GM23338 (cell line): ENCODE measurements at regions not wholly inside any gene's neighbourhood (a gene's known extent, or its start where the extent isn't known, plus 50 kb on each side); places are given as distances from the start of the nearest gene placed in this dataset.

Experiments
- ATAC-seq: fragments of 200-7000 bp; cut with Tn5 transposase; 3 replicates; pipeline ENCODE4 v1.9.1; 2020
- DNase-seq: peaks from one replicate; pipeline ENCODE4 v3.0.0-alpha.2; 2015; ENCODE audit warnings: low spot score
- H2AFZ ChIP-seq: fragments of 200-600 bp; sonication (generic); 2 replicates; pipeline ENCODE4 v1.8.0; 2016; ENCODE audit warnings: antibody characterized with exemption, mild to moderate bottlenecking, moderate library complexity
- H3F3A ChIP-seq: fragments of 200-600 bp; sonication (generic); replicated peaks from 2 replicates; pipeline ENCODE4 v1.8.0; 2017; ENCODE audit warnings: antibody characterized with exemption, mixed run types, low read depth
- H3K27ac ChIP-seq: fragments of 200-600 bp; sonication (generic); 2 replicates; pipeline ENCODE4 v1.6.1; 2016; ENCODE audit warnings: low read depth
- H3K27me3 ChIP-seq: fragments of 200-600 bp; sonication (generic); 2 replicates; pipeline ENCODE4 v1.8.0; 2016; ENCODE audit warnings: mild to moderate bottlenecking, mixed run types, moderate library complexity; ENCODE audit not compliant: insufficient read depth
- H3K36me3 ChIP-seq: fragments of 200-600 bp; sonication (generic); 2 replicates; pipeline ENCODE4 v1.8.0; 2016; ENCODE audit warnings: mild to moderate bottlenecking; ENCODE audit not compliant: insufficient read depth
- H3K4me1 ChIP-seq: fragments of 200-600 bp; sonication (generic); 2 replicates; pipeline ENCODE4 v1.8.0; 2016; ENCODE audit warnings: mild to moderate bottlenecking, moderate library complexity; ENCODE audit not compliant: insufficient read depth
- H3K4me2 ChIP-seq: fragments of 200-600 bp; sonication (generic); 2 replicates; pipeline ENCODE4 v1.7.1; 2017; ENCODE audit warnings: mixed run types
- H3K4me3 ChIP-seq: fragments of 200-600 bp; sonication (generic); 2 replicates; pipeline ENCODE4 v1.6.1; 2016; ENCODE audit warnings: mixed run types
- H3K79me2 ChIP-seq: fragments of 200-600 bp; sonication (generic); replicated peaks from 2 replicates; pipeline ENCODE4 v1.8.0; 2017; ENCODE audit warnings: mild to moderate bottlenecking; ENCODE audit not compliant: insufficient read depth
- H3K9me2 ChIP-seq: fragments of 200-600 bp; sonication (generic); 2 replicates; pipeline ENCODE4 v1.8.0; 2017; ENCODE audit not compliant: insufficient read depth
- H4K20me1 ChIP-seq: fragments of 200-600 bp; sonication (generic); replicated peaks from 2 replicates; pipeline ENCODE4 v1.8.0; 2017; ENCODE audit warnings: mild to moderate bottlenecking; ENCODE audit not compliant: insufficient read depth
- H3K27ac Mint-ChIP-seq: 2 replicates; pipeline ENCODE4 v1.8.0; 2020; ENCODE audit warnings: inconsistent platforms, mild to moderate bottlenecking, moderate library complexity, mixed read lengths
- H3K27me3 Mint-ChIP-seq: 3 replicates; pipeline ENCODE4 v1.8.0; 2022; ENCODE audit warnings: low read depth, mild to moderate bottlenecking, moderate library complexity, mixed read lengths, inconsistent platforms; ENCODE audit not compliant: insufficient read depth, poor library complexity
- H3K36me3 Mint-ChIP-seq: 3 replicates; pipeline ENCODE4 v1.8.0; 2021; ENCODE audit warnings: low read depth, mild to moderate bottlenecking, inconsistent platforms, moderate library complexity, mixed read lengths
- H3K4me1 Mint-ChIP-seq: 3 replicates; pipeline ENCODE4 v1.8.0; 2020; ENCODE audit warnings: mild to moderate bottlenecking, inconsistent platforms, mixed read lengths
- H3K4me3 Mint-ChIP-seq: 3 replicates; pipeline ENCODE4 v1.8.0; 2021; ENCODE audit warnings: moderate library complexity, mild to moderate bottlenecking, inconsistent platforms, mixed read lengths
- H3K9me3 Mint-ChIP-seq: 3 replicates; pipeline ENCODE4 v1.8.0; 2020; ENCODE audit warnings: moderate library complexity, mild to moderate bottlenecking, inconsistent platforms, mixed read lengths
- CREB1 ChIP-seq: fragments of 250-450 bp; sonication (Bioruptor Pico); IDR thresholded peaks from 2 replicates; pipeline ENCODE4 v1.5.0; 2020; ENCODE audit warnings: low read depth, mild to moderate bottlenecking, moderate library complexity
- ETS1 ChIP-seq: IDR thresholded peaks from 2 replicates; pipeline ENCODE4 v1.6.1; 2016; ENCODE audit warnings: antibody characterized with exemption
- EZH2 ChIP-seq: fragments of 200-600 bp; sonication (generic); IDR thresholded peaks from one replicate; pipeline ENCODE4 v1.8.0; 2017; ENCODE audit warnings: antibody characterized with exemption, mild to moderate bottlenecking, low read depth; ENCODE audit not compliant: unreplicated experiment
- EZH2phosphoT487 ChIP-seq: fragments of 200-600 bp; sonication (generic); IDR thresholded peaks from one replicate; pipeline ENCODE4 v1.8.1; 2018; ENCODE audit warnings: antibody characterized with exemption; ENCODE audit not compliant: unreplicated experiment
- JUNB ChIP-seq: IDR thresholded peaks from one replicate; pipeline ENCODE4 v1.6.1; 2016; ENCODE audit warnings: antibody characterized with exemption; ENCODE audit not compliant: unreplicated experiment
- NANOG ChIP-seq: IDR thresholded peaks from 2 replicates; pipeline ENCODE4 v1.6.1; 2016; ENCODE audit warnings: antibody characterized with exemption, borderline replicate concordance
- POLR2AphosphoS5 ChIP-seq: IDR thresholded peaks from 2 replicates; pipeline ENCODE4 v1.6.1; 2016; ENCODE audit warnings: antibody characterized with exemption, low read depth
- REST ChIP-seq: IDR thresholded peaks from one replicate; pipeline ENCODE4 v1.6.1; 2018; ENCODE audit warnings: antibody characterized with exemption; ENCODE audit not compliant: unreplicated experiment
- STAT1 ChIP-seq: IDR thresholded peaks from one replicate; pipeline ENCODE4 v1.6.1; 2016; ENCODE audit warnings: antibody characterized with exemption; ENCODE audit not compliant: unreplicated experiment
- ZNF114 ChIP-seq: fragments of 250-450 bp; sonication (Bioruptor Pico); IDR thresholded peaks from 2 replicates; pipeline ENCODE4 v1.5.0; 2020; ENCODE audit warnings: mild to moderate bottlenecking, moderate library complexity
- ZNF331 ChIP-seq: fragments of 250-450 bp; sonication (Bioruptor Pico); IDR thresholded peaks from 2 replicates; pipeline ENCODE4 v1.5.0; 2020; ENCODE audit warnings: low read depth, mild to moderate bottlenecking, moderate library complexity
- ZNF462 ChIP-seq: fragments of 250-450 bp; sonication (Bioruptor Pico); IDR thresholded peaks from 2 replicates; pipeline ENCODE4 v1.5.0; 2020; ENCODE audit warnings: mild to moderate bottlenecking, moderate library complexity

GRCh38 chr18:60888071-60888624 lies 445.1 kb upstream of the CDH20 start (continued):
- no peak for TF ChIP-seq ETS1
- no peak for TF ChIP-seq EZH2

- Histone ChIP-seq H3K9me2 (0 out of 2 replicates have a peak, but pooled peaks cover 7% of the 10 kb centered on the region), H4K20me1 (no peaks in the 10 kb centered on the region), H3K36me3 (no peaks in the 10 kb centered on the region), H3K4me3 (no peak overlapping the region), H3F3A (no peaks in the 10 kb centered on the region), H3K4me2 (no peak overlapping the region), H2AFZ (no peak overlapping the region), H3K79me2 (no peaks in the 10 kb centered on the region), H3K4me1 (no peaks in the 10 kb centered on the region), H3K27me3 (no peaks in the 10 kb centered on the region), H3K27ac (no peak overlapping the region)
- H3K27me3 Mint-ChIP-seq = no peaks in the 10 kb centered on the region
- no peaks in the 10 kb centered on the region for H3K36me3 Mint-ChIP-seq
- ATAC-seq = no peak
- H3K4me3 Mint-ChIP-seq = no peak overlapping the region
- H3K9me3 Mint-ChIP-seq = no peaks in the 10 kb centered on the region
- H3K4me1 Mint-ChIP-seq = no peaks in the 10 kb centered on the region
- DNase-seq = no peak
- no peak overlapping the region for H3K27ac Mint-ChIP-seq
- no peak for TF ChIP-seq ETS1
- TF ChIP-seq POLR2AphosphoS5 = no peak
- no peak for TF ChIP-seq REST
- no peak for TF ChIP-seq ZNF462 (CRISPR knock-in tag)
- no peak for TF ChIP-seq EZH2
- TF ChIP-seq ZNF331 (CRISPR knock-in tag) = no peak
- TF ChIP-seq STAT1 = no peak
- no peak for TF ChIP-seq JUNB
- no peak for TF ChIP-seq NANOG
- no peak for TF ChIP-seq ZNF114 (CRISPR knock-in tag)
- TF ChIP-seq EZH2phosphoT487 = no peak
- TF ChIP-seq CREB1 (CRISPR knock-in tag) = no peak
Observed at GRCh38 chr18:60889442-60889841, 443.8 kb upstream of the CDH20 start.
